ENCODE measurements at regions not wholly inside any gene's neighbourhood (a gene's known extent, or its start where the extent isn't known, plus 50 kb on each side); places are given as distances from the start of the nearest gene placed in this dataset.

DNA sequence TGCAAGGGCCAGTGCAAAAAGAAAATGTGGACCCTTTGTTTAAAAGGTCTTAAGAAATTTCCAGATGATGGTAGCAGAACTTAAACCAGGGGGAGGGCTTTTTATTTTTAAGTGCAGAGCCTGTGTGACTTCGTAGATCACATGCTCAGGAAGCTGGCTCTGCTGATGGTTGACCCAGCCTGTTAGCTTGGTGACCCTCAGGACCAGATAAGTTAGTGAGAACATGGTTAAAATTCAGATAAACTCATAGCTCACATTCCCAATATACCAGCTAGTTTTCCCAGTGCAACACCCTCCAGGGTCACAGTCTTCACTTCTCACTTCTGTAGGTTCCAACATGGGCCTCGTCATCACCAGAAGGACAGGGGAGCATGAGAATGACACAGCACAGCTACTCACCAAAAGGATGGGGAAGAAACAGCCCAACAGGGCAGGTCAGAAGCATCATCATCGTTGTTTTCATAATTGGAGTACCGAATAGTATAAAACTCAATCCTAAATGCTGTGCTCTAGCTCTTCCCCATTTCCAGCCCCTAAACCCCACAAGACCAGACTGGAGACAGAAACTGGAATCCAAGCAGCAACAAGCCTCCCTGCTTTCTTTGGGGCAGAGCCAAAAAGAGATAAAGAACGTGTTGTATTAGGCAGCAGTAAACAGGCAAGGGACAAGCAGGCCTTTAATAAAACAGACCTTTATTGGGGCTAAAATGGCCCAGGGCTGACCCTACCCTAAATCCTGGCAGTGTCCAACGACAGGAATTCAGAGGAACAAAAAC, 102.2 kb upstream of the ANKRD1 start:
- Histone ChIP-seq H3K9me3 (no peaks in the 10 kb centered on the region), H3K36me3 (no peaks in the 10 kb centered on the region), H3K4me1 (peaks cover 14% of the 10 kb centered on the region), H3K27me3 (ENCODE audit: low read depth) (no peaks in the 10 kb centered on the region), H3K27ac (peak overlapping the region; percentile 31), H3K4me3 (no peak overlapping the region)
- no peak for DNase-seq
- intact Hi-C loops (cut with DNase I): no loop called here
- ATAC-seq: no peak
- TF ChIP-seq, protein P1, sequence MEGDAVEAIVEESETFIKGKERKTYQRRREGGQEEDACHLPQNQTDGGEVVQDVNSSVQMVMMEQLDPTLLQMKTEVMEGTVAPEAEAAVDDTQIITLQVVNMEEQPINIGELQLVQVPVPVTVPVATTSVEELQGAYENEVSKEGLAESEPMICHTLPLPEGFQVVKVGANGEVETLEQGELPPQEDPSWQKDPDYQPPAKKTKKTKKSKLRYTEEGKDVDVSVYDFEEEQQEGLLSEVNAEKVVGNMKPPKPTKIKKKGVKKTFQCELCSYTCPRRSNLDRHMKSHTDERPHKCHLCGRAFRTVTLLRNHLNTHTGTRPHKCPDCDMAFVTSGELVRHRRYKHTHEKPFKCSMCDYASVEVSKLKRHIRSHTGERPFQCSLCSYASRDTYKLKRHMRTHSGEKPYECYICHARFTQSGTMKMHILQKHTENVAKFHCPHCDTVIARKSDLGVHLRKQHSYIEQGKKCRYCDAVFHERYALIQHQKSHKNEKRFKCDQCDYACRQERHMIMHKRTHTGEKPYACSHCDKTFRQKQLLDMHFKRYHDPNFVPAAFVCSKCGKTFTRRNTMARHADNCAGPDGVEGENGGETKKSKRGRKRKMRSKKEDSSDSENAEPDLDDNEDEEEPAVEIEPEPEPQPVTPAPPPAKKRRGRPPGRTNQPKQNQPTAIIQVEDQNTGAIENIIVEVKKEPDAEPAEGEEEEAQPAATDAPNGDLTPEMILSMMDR (IDR thresholded peaks at IDR 0.05): no peak

DNA sequence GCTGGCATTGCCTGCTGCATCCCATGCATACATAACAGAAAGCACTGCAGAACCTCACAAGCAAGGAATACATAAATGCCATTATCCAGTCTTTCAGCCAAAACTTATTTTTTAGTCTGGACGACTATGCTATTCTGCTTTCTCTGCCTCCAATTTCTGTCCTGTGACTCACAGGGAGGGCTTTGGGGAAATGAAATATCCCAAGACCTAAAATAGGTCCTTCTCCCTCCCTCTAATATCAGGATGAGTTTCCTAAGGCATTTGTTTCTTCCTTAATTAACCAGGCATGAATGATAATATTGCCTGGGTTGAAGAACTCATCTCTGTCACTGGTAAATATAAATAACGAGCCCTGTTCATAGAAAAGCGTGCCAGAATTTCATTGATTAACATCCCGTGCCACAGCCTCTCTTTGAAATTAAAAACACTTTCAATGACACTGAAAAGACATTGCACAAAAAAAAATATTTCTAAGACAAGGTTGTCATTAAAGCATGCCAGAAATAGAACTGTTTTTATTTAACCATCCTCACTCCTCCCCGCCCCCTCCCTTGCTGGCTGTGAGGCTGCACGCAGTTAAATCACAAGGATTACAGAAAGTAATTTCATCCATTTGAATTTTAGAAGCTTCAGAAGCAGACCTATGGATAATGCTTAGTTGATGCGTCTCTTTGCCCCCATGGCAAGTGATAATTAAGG, 103.0 kb upstream of the ANKRD1 start:
- Histone ChIP-seq H3K9me3 (no peaks in the 10 kb centered on the region), H3K27ac (peak overlapping the region; percentile 31), H3K36me3 (no peaks in the 10 kb centered on the region), H3K4me1 (peaks cover 14% of the 10 kb centered on the region), H3K4me3 (no peak overlapping the region), H3K27me3 (ENCODE audit: low read depth) (no peaks in the 10 kb centered on the region)
- intact Hi-C loops (cut with DNase I): no loop called here
- TF ChIP-seq, protein P1 (IDR thresholded peaks at IDR 0.05): no peak
- ATAC-seq (no peak), DNase-seq (no peak)

DNA sequence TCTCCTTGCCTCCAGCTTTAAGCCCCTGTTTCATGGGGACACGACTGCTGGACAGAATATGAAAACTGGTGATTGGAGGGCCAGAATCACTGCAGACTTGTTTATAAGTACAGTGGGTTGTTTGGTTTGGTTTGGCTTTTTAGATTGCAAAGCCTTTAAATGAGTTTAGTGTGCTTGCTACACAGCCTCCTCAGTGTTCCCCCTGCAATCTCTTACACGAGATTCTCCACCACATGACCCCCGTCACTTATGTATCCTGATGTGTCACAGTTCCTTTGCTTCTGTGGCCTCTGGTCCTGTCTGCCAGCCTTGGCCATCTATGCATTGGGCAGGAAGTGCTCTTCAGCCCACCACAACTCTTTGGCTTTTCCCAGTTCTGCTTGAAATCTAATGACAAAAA, 103.7 kb upstream of the ANKRD1 start:
- Histone ChIP-seq H3K4me3 (no peak overlapping the region), H3K27me3 (ENCODE audit: low read depth) (no peaks in the 10 kb centered on the region), H3K9me3 (no peaks in the 10 kb centered on the region), H3K36me3 (no peaks in the 10 kb centered on the region), H3K27ac (no peak overlapping the region), H3K4me1 (peaks cover 14% of the 10 kb centered on the region)
- no peak for ATAC-seq
- no peak for DNase-seq
- intact Hi-C loops (cut with DNase I): no loop called here
- TF ChIP-seq, protein P1 (IDR thresholded peaks at IDR 0.05): no peak

DNA sequence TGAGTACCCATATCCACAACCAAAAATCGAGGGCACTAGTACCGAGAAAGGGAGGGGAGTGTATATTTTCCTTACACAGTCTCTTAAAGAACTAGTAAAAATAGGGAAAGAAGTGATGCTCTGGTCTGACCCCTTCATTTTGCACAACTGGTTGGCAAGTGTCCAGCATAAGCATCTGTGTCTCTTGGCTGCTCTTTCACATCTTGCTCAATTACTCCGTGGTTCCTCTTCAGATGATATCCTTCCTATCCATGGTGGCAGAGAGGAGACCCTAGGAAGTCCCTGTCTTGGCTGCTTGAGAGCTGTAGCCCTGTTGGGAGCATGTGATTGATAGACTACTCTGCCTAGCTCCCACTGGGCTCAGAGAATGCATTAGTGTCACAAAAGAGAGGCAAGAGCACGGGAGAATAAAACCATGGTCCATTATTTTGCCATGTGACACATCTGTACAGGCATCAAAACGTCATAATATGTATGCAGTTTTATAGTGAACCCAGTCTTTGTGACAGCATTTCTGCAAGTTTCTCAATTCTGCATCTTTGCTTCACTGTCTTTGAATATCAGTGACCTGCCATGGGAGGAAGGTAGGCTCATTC, 111.8 kb upstream of the ANKRD1 start:
- Histone ChIP-seq H3K27me3 (ENCODE audit: low read depth) (no peaks in the 10 kb centered on the region), H3K4me3 (no peak overlapping the region), H3K36me3 (no peaks in the 10 kb centered on the region), H3K4me1 (peaks cover 12% of the 10 kb centered on the region), H3K9me3 (no peaks in the 10 kb centered on the region), H3K27ac (no peak overlapping the region)
- intact Hi-C loops (cut with DNase I): no loop called here
- peak in 1 of 2 donors; percentile 41 for ATAC-seq
- TF ChIP-seq, protein P1 (IDR thresholded peaks at IDR 0.05): no peak
- no peak for DNase-seq

DNA sequence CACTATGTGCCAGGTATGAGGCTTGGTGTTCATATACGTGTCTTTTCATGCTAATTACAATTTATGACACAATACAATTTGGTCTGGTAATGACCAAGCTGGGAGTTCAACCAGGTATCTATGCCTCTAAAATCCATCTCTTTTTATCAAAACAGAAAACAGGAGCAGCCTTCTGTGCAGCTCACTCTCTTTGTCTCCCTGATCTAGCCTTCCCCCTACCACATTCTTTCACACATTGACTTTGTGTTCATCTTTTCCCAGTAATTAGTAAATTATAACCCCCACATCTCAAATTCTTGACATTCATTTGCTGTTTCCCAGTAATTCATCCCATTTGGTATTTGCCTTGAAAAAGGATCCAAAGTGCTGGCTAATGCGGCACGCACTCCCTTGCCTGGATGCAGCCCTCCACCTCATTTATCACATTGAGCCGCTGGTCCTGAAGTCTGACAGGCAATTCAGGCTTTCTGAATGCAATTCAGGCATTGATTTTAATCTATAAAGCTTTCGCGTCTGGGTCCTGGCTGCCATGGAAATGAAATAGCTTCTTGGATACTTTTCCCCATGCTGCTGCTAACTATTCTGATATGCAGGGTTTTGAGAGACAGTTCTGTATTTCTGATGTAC, 112.5 kb upstream of the ANKRD1 start:
- intact Hi-C loops (cut with DNase I): no loop called here
- Histone ChIP-seq H3K27me3 (ENCODE audit: low read depth) (no peaks in the 10 kb centered on the region), H3K27ac (no peak overlapping the region), H3K4me1 (peaks cover 12% of the 10 kb centered on the region), H3K36me3 (no peaks in the 10 kb centered on the region), H3K9me3 (no peaks in the 10 kb centered on the region), H3K4me3 (no peak overlapping the region)
- ATAC-seq: no peak
- DNase-seq: no peak
- TF ChIP-seq, protein P1 (IDR thresholded peaks at IDR 0.05): no peak

All from lower lobe of right lung (tissue), 2 donors.